ENCODE measurements at regions not wholly inside any gene's neighbourhood (a gene's known extent, or its start where the extent isn't known, plus 50 kb on each side); places are given as distances from the start of the nearest gene placed in this dataset.

DNA sequence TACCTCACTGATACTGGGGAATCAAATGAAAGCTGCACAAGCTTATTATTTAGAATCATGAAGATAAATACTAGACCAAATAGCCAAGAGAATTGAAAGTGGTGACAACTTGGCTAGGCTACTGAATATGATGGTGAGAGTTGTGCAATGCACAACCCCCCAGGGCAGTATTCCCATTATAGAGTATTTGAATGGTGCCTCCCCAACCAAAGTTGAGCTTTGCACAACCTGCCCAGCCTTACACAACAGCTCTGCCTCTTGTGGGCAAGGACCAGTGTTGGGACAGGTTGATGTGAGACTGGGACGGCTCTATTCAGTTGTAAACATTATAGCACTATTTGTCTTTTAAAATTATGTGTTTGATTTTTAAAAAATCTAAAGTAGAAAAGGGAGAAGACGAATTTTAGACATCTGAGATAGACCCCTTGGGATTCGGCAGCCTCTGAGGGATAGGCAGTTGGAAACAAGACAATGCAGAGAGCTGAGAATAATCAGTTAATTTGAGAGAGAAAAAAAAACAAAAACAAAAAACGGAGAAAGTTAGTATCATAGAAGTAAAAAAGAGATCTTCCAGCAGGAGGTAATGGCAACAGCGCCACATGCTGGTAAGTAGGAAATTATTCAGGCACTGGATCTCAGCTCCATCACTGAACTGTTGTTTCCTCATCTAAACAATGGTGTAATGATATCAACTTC lies 91.0 kb upstream of the KCNA3 start:
- TF ChIP-seq, protein P1, sequence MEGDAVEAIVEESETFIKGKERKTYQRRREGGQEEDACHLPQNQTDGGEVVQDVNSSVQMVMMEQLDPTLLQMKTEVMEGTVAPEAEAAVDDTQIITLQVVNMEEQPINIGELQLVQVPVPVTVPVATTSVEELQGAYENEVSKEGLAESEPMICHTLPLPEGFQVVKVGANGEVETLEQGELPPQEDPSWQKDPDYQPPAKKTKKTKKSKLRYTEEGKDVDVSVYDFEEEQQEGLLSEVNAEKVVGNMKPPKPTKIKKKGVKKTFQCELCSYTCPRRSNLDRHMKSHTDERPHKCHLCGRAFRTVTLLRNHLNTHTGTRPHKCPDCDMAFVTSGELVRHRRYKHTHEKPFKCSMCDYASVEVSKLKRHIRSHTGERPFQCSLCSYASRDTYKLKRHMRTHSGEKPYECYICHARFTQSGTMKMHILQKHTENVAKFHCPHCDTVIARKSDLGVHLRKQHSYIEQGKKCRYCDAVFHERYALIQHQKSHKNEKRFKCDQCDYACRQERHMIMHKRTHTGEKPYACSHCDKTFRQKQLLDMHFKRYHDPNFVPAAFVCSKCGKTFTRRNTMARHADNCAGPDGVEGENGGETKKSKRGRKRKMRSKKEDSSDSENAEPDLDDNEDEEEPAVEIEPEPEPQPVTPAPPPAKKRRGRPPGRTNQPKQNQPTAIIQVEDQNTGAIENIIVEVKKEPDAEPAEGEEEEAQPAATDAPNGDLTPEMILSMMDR (conservative IDR thresholded peaks at IDR 0.05), result peak; percentile 91
- no peaks in the 10 kb centered on the region for H3K9me3 Mint-ChIP-seq
- DNase-seq (ENCODE audit: extremely low spot score, unreplicated experiment), result no peak
- peaks cover 54% of the 10 kb centered on the region for H3K27me3 Mint-ChIP-seq
- no peaks in the 10 kb centered on the region for H3K36me3 Mint-ChIP-seq
- H3K27ac Mint-ChIP-seq, result no peak overlapping the region
- H3K4me3 Mint-ChIP-seq, result no peak overlapping the region
- H3K4me1 Mint-ChIP-seq (ENCODE audit: unreplicated experiment), result no peaks in the 10 kb centered on the region

DNA sequence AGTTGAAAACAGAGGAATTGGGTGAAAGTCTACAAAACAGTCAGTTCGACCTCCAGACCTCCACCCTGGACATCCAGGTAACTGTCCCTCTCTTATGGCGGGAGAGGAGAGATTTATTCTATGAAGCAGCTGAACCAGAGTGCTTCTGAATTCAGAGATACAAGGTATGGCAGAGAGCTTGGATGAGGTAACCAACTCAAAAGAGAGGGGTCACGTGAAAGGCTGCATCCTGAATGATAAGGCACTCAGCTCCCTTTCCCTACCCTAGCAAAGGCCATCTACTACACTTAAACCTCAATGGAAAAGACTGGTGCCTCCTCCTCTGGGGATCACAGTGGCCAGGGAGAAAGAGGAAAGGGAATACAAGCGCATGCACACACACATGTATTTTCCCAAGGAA lies 88.4 kb upstream of the KCNA3 start:
- H3K4me3 Mint-ChIP-seq, result no peak overlapping the region
- H3K4me1 Mint-ChIP-seq (ENCODE audit: unreplicated experiment), result no peaks in the 10 kb centered on the region
- no peak overlapping the region for H3K27ac Mint-ChIP-seq
- peaks cover 47% of the 10 kb centered on the region for H3K27me3 Mint-ChIP-seq
- TF ChIP-seq, protein P1 (conservative IDR thresholded peaks at IDR 0.05), result no peak
- no peaks in the 10 kb centered on the region for H3K9me3 Mint-ChIP-seq
- no peaks in the 10 kb centered on the region for H3K36me3 Mint-ChIP-seq
- no peak for DNase-seq (ENCODE audit: extremely low spot score, unreplicated experiment)

DNA sequence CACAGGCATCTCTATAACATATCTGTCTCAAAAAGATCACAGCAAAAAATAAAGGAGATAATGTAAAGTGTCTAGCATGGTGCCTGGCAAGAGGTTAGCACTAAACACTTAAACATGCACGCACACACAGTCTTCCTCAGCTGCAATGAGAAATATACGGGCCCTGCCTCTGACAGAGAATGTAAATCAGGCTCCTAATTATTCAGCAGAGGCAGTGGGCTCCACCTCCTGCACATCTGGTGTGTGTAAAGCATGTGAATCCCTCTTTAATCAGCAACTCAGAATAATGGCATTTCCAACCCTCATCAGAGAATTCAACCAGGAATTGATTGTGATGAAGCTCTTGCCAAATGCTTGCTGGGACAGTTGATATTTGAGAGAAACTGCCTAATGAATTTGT lies 85.6 kb upstream of the KCNA3 start:
- Mint-ChIP-seq H3K36me3 (no peaks in the 10 kb centered on the region), H3K9me3 (no peaks in the 10 kb centered on the region), H3K27ac (no peak overlapping the region), H3K27me3 (peaks cover 35% of the 10 kb centered on the region), H3K4me1 (ENCODE audit: unreplicated experiment) (no peaks in the 10 kb centered on the region), H3K4me3 (no peak overlapping the region)
- DNase-seq (ENCODE audit: extremely low spot score, unreplicated experiment), result no peak
- TF ChIP-seq, protein P1 (conservative IDR thresholded peaks at IDR 0.05), result no peak

DNA sequence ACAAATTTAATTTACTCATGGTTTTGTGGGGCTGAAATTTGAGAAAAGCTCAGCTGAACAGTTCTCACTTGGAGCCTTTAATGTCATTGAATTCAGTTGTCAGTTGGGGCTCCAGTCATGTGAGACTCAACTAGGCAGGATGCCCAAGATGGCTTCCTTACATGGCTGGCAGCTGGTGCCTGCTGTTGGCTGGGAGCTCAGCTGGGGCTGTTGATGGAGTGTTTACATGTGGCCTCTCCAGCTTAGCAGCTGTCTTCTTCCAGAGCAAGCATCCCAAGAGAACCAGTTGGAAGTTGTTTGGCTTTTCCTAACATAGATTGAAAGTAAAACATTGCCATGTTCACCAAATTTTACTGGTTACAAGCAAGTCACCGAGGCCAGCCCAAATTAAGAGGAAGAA lies 81.8 kb upstream of the KCNA3 start:
- H3K4me3 Mint-ChIP-seq, result no peak overlapping the region
- no peaks in the 10 kb centered on the region for H3K9me3 Mint-ChIP-seq
- no peaks in the 10 kb centered on the region for H3K4me1 Mint-ChIP-seq (ENCODE audit: unreplicated experiment)
- TF ChIP-seq, protein P1 (conservative IDR thresholded peaks at IDR 0.05), result no peak
- no peak for DNase-seq (ENCODE audit: extremely low spot score, unreplicated experiment)
- peaks cover 22% of the 10 kb centered on the region for H3K27me3 Mint-ChIP-seq
- H3K36me3 Mint-ChIP-seq, result no peaks in the 10 kb centered on the region
- no peak overlapping the region for H3K27ac Mint-ChIP-seq

DNA sequence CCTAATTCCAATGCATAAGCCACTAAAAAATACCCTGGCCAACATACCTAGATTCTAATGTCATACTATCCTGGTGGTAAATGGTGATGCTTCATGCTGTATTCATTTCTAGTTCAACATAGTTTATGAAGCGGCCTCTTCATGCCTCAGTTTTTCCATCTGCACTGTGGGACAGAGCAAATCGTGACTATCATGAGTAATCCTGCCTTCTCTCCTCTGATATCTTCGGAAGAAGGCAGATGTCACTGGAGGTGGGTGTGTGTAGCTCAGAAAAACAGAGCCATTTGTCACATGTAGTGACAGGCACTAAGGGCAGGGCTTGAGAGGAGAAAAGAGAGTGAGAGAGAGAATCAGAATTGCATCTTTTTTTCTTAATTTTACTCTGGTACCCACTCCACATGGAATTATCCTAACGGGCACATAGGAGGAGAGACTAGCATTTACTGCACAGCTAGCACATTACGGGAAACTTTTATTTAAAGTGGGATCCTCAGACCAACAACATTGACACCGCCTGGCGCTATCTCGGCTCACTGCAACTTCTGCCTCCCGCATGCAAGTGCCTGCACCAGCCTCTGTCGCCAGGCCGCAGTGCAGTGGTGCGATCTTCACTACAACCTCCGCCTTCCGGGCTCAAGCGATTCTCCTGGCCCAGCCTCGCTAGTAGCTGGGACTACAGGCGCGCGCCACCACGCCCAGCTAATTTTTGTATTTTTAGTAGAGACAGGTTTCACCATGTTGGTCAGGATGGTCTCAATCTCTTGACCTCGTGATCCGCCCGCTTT lies 78.4 kb upstream of the KCNA3 start:
- H3K36me3 Mint-ChIP-seq, result no peaks in the 10 kb centered on the region
- H3K9me3 Mint-ChIP-seq, result no peaks in the 10 kb centered on the region
- no peak for DNase-seq (ENCODE audit: extremely low spot score, unreplicated experiment)
- no peak overlapping the region for H3K27ac Mint-ChIP-seq
- no peak overlapping the region for H3K4me3 Mint-ChIP-seq
- TF ChIP-seq, protein P1 (conservative IDR thresholded peaks at IDR 0.05), result no peak
- peaks cover 26% of the 10 kb centered on the region for H3K27me3 Mint-ChIP-seq
- H3K4me1 Mint-ChIP-seq (ENCODE audit: unreplicated experiment), result no peaks in the 10 kb centered on the region
